Endothelial cell (in vitro differentiated cells): ENCODE measurements at regions not wholly inside any gene's neighbourhood (a gene's known extent, or its start where the extent isn't known, plus 50 kb on each side); places are given as distances from the start of the nearest gene placed in this dataset.

Experiments used
- DNase-seq: peaks from one replicate; pipeline ENCODE4 v3.0.0; 2021; ENCODE audit warnings: low spot score
- H3K27ac Mint-ChIP-seq: one replicate; pipeline ENCODE4 v1.8.0; 2021; ENCODE audit warnings: mixed read lengths, inconsistent platforms; ENCODE audit not compliant: unreplicated experiment
- H3K27me3 Mint-ChIP-seq: one replicate; pipeline ENCODE4 v1.8.0; 2021; ENCODE audit warnings: mild to moderate bottlenecking, moderate library complexity, mixed read lengths, inconsistent platforms; ENCODE audit not compliant: unreplicated experiment
- H3K36me3 Mint-ChIP-seq: one replicate; pipeline ENCODE4 v1.8.0; 2021; ENCODE audit warnings: mild to moderate bottlenecking, low read depth, mixed read lengths, inconsistent platforms; ENCODE audit not compliant: unreplicated experiment
- H3K4me1 Mint-ChIP-seq: one replicate; pipeline ENCODE4 v1.8.0; 2021; ENCODE audit warnings: mild to moderate bottlenecking, mixed read lengths, inconsistent platforms; ENCODE audit not compliant: unreplicated experiment
- H3K4me3 Mint-ChIP-seq: one replicate; pipeline ENCODE4 v1.8.0; 2021; ENCODE audit warnings: mild to moderate bottlenecking, mixed read lengths, inconsistent platforms; ENCODE audit not compliant: unreplicated experiment
- H3K9me3 Mint-ChIP-seq: one replicate; pipeline ENCODE4 v1.8.0; 2021; ENCODE audit warnings: mixed read lengths, inconsistent platforms; ENCODE audit not compliant: unreplicated experiment
- TF ChIP-seq, protein P1 (sequence below): fragments of 200-600 bp; sonication (generic); IDR thresholded peaks from one replicate; pipeline ENCODE4 v1.5.0; 2021; ENCODE audit warnings: antibody characterized with exemption; ENCODE audit not compliant: unreplicated experiment

DNA sequence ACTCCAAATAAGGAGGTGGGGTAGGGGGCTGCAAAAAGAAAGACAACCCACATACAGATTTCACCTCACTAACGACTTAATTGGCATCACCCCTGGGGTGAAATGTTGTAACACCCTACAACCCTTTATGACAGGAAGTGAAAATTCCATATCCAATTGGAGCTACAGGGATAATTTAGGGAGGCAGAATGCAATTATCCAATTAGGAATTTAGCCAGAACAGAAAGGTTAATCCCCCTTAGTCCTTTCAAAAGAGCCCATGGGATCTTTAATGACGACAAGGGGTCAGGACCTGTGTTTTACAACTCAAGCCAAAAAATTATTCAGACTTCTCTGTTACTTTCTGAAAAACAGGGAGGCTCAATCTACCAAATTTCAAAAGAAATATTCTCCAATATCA lies 1027.1 kb downstream of the TMEM182 start:
- Mint-ChIP-seq H3K27me3 (peaks cover 3% of the 10 kb centered on the region), H3K27ac (no peak overlapping the region), H3K4me3 (no peak overlapping the region), H3K9me3 (no peaks in the 10 kb centered on the region), H3K36me3 (no peaks in the 10 kb centered on the region), H3K4me1 (no peaks in the 10 kb centered on the region)
- TF ChIP-seq, protein P1, sequence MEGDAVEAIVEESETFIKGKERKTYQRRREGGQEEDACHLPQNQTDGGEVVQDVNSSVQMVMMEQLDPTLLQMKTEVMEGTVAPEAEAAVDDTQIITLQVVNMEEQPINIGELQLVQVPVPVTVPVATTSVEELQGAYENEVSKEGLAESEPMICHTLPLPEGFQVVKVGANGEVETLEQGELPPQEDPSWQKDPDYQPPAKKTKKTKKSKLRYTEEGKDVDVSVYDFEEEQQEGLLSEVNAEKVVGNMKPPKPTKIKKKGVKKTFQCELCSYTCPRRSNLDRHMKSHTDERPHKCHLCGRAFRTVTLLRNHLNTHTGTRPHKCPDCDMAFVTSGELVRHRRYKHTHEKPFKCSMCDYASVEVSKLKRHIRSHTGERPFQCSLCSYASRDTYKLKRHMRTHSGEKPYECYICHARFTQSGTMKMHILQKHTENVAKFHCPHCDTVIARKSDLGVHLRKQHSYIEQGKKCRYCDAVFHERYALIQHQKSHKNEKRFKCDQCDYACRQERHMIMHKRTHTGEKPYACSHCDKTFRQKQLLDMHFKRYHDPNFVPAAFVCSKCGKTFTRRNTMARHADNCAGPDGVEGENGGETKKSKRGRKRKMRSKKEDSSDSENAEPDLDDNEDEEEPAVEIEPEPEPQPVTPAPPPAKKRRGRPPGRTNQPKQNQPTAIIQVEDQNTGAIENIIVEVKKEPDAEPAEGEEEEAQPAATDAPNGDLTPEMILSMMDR = no peak
- no peak for DNase-seq

DNA sequence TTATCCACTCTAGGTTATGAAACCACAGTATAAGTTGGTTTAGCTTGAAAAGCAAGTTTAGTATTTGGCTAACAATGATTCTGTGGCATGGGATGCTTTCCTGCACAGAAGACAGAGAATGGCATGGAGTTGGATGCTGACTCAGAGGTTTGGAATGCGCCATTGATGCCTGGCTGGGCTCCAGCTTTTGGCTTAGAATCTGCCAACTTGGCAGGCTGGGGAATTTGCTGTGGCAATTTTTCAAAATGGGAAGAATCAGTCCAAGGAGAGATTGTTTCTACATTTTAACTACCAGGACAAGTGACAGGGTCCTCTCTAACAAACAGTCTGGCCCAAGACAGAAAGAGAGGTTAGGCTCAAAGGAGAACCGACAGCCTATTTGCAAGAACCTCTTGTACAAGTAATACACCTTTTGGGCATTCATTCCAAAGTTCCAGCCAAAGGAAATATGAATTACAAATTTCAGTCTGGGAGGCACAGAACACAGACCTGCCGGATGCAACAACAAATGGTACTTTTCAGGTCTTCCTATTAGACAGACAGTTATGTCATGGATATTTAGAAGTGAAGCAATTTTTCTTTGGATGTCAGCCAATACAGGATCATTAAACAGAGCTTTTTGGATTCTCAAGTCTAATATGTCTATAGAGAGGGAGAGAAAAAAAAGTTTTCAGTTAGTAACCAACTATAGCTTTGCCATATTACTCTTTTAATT lies 1027.7 kb downstream of the TMEM182 start:
- H3K36me3 Mint-ChIP-seq = no peaks in the 10 kb centered on the region
- peak; percentile 31 for DNase-seq
- H3K4me3 Mint-ChIP-seq = no peak overlapping the region
- H3K4me1 Mint-ChIP-seq = no peaks in the 10 kb centered on the region
- peaks cover 3% of the 10 kb centered on the region for H3K27me3 Mint-ChIP-seq
- H3K9me3 Mint-ChIP-seq = no peaks in the 10 kb centered on the region
- H3K27ac Mint-ChIP-seq = no peak overlapping the region
- TF ChIP-seq, protein P1 = no peak

DNA sequence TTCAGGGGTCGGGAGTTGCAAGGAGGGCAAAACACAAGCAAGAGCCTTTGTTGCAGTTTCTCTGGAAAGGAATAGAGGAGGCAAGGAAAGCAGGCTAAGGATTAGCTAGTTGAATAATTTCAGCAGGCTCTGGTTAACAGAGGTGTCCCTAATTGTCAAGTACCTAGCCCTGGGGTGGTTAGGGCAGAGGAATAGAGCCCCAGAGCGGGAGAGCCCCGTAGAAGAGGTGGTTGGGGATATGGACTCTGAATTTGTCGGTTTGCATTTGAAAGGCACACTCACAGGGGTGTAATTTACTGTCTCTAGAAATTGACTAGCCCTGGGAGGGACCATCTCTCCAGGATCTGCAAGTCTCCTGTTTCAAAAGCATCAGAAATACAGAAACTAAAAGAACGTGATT lies 1030.2 kb downstream of the TMEM182 start:
- Mint-ChIP-seq H3K27ac (no peak overlapping the region), H3K36me3 (no peaks in the 10 kb centered on the region), H3K4me1 (no peaks in the 10 kb centered on the region), H3K27me3 (peaks cover 3% of the 10 kb centered on the region), H3K4me3 (no peak overlapping the region), H3K9me3 (no peaks in the 10 kb centered on the region)
- TF ChIP-seq, protein P1 = no peak
- DNase-seq = no peak

DNA sequence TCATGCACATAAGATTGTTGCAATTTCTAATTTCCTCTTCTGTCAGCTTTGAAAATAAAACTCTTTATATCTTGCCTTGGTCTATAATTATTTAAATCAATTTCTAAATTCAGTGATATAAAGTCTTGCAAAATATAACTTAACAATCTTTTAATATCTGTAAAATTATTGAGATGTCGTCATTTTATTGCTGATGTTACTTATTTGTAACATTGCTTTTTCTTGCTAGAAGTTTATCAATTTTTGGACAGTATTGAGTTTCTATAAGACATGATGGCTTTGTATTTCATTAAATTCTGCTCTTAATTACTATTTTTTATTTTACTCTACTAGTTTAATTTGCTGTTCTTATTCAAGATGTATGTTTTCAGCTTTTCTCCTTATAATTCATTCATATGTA lies 1036.5 kb downstream of the TMEM182 start:
- no peaks in the 10 kb centered on the region for H3K36me3 Mint-ChIP-seq
- no peak for DNase-seq

DNA sequence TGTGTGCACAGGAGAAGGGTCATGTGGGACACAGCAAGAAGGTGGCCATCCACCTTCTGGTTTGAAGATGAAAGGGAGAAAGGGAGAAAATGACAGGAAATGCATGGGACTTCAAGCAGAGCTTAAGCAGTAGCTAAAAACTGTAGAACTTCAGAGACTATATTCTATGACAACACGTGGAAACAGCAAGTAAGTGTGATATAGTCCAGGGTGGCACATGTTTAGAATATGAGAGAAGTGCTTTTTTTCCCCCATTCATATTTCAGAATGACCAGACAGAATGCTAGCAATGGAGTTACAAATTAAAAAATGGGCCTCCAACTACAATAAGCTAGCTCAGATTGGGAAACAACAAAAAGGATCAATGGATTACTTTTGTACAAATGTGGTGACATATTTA lies 1042.2 kb downstream of the TMEM182 start:
- Mint-ChIP-seq H3K9me3 (no peaks in the 10 kb centered on the region), H3K36me3 (no peaks in the 10 kb centered on the region), H3K4me3 (no peak overlapping the region), H3K27me3 (peaks cover 3% of the 10 kb centered on the region), H3K27ac (no peak overlapping the region), H3K4me1 (peaks cover 4% of the 10 kb centered on the region)
- TF ChIP-seq, protein P1 = no peak
- no peak for DNase-seq

More for the DNA sequence above, 1036.5 kb downstream of the TMEM182 start:
- H3K27me3 Mint-ChIP-seq = no peaks in the 10 kb centered on the region
- H3K27ac Mint-ChIP-seq = no peak overlapping the region
- no peak overlapping the region for H3K4me3 Mint-ChIP-seq
- no peaks in the 10 kb centered on the region for H3K4me1 Mint-ChIP-seq
- no peaks in the 10 kb centered on the region for H3K9me3 Mint-ChIP-seq
- TF ChIP-seq, protein P1 = no peak
